HG03520 (cell line): ENCODE measurements at regions not wholly inside any gene's neighbourhood (a gene's known extent, or its start where the extent isn't known, plus 50 kb on each side); places are given as distances from the start of the nearest gene placed in this dataset.
A peak's percentile ranks its signal among the peaks of the same experiment; 100 is the strongest.

Source experiments
- ATAC-seq: cut with Tn5 transposase; IDR thresholded peaks from one replicate; pipeline ENCODE4 v1.9.1; 2021; ENCODE audit warnings: mild to moderate bottlenecking, moderate library complexity; ENCODE audit not compliant: unreplicated experiment

- ATAC-seq: peak; percentile 68
Measured at GRCh38 chr13:32905063-32905863, 111.0 kb upstream of the KL start.

- ATAC-seq: no peak
Measured at GRCh38 chr13:32905864-32906180, 110.4 kb upstream of the KL start.

GRCh38 chr13:32907211-32907610 is 109.0 kb upstream of the KL start:
- no peak for ATAC-seq

- no peak for ATAC-seq
Measured at GRCh38 chr13:32910530-32910929, 105.7 kb upstream of the KL start.

GRCh38 chr13:32911506-32911905 is 104.7 kb upstream of the KL start:
- no peak for ATAC-seq

GRCh38 chr13:32914686-32915085 is 101.5 kb upstream of the KL start:
- no peak for ATAC-seq

GRCh38 chr13:32917504-32917903 is 98.7 kb upstream of the KL start:
- ATAC-seq: no peak

GRCh38 chr13:32923725-32924124 is 92.5 kb upstream of the KL start:
- ATAC-seq: no peak

GRCh38 chr13:32924886-32925285 is 91.3 kb upstream of the KL start:
- ATAC-seq: no peak

- ATAC-seq: no peak
Measured at GRCh38 chr13:32925506-32925905, 90.7 kb upstream of the KL start.

GRCh38 chr13:32932376-32932775 is 83.8 kb upstream of the KL start:
- no peak for ATAC-seq

- no peak for ATAC-seq
Measured at GRCh38 chr13:32936716-32937115, 79.5 kb upstream of the KL start.

- ATAC-seq: no peak
Measured at GRCh38 chr13:32938314-32938713, 77.9 kb upstream of the KL start.

GRCh38 chr13:32938907-32939306 is 77.3 kb upstream of the KL start:
- ATAC-seq: no peak

GRCh38 chr13:32940601-32941000 is 75.6 kb upstream of the KL start:
- no peak for ATAC-seq

GRCh38 chr13:32941368-32941767 is 74.9 kb upstream of the KL start:
- no peak for ATAC-seq

- ATAC-seq: no peak
Measured at GRCh38 chr13:32946558-32946957, 69.7 kb upstream of the KL start.

GRCh38 chr13:32947411-32948276 is 68.6 kb upstream of the KL start:
- no peak for ATAC-seq

GRCh38 chr13:32949820-32950219 is 66.4 kb upstream of the KL start:
- no peak for ATAC-seq

GRCh38 chr13:32951580-32951979 is 64.6 kb upstream of the KL start:
- ATAC-seq: no peak

- ATAC-seq: no peak
Measured at GRCh38 chr13:32955881-32956594, 60.2 kb upstream of the KL start.

GRCh38 chr13:32956595-32956933 is 59.7 kb upstream of the KL start:
- ATAC-seq: no peak
